SIG-M5 (cell line): ENCODE measurements at regions not wholly inside any gene's neighbourhood (a gene's known extent, or its start where the extent isn't known, plus 50 kb on each side); places are given as distances from the start of the nearest gene placed in this dataset.

ENCODE experiments used
- DNase-seq: peaks from one replicate; lab custom pipeline; 2025; lab: John Stamatoyannopoulos, UW

DNA sequence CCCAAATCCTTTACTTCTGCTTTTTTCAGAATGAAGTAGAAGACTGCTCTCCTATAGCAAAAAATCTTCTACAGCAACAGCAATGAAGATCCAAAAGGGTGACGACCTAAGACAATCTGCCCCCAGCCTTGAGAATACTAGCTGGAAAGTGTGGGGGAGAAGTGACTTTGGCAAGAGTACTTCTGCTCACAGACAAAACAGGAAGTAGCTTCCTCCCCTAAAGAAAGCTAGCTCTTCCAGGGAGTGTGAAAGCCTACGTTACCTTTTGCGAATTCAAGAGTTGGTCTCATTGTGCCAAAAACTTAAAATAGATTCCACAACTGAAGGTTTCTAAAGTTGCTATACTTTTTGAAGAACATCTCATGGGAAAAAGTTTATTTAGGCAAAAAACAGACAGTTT is 1069.2 kb upstream of the CHAC2 start:
- no peak for DNase-seq

GRCh38 chr2:52697690-52698089 is 1069.9 kb upstream of the CHAC2 start:
- DNase-seq, result no peak

GRCh38 chr2:52695731-52696130 is 1071.9 kb upstream of the CHAC2 start:
- DNase-seq, result no peak

GRCh38 chr2:52686935-52687334 is 1080.7 kb upstream of the CHAC2 start:
- no peak for DNase-seq

DNA sequence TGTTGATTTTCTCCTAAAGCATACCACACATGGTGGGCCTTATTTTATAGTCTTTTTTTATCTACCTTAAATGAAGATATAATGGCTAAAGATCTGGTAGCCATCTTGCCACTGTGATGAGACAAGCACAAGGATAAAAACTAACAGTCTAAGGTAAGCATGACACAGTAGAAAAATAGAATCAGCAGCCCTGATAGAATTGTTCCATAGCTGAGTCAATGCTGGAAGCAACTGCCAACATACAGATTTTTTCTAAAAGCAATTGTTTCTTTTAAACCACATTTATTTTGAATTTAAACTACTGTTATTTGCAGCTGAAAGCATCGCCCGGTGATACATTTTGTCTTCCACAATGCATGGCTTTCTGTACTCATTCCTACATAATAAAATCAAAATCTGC is 1091.5 kb upstream of the CHAC2 start:
- no peak for DNase-seq

GRCh38 chr2:52668724-52669123 is 1098.9 kb upstream of the CHAC2 start:
- no peak for DNase-seq

DNA sequence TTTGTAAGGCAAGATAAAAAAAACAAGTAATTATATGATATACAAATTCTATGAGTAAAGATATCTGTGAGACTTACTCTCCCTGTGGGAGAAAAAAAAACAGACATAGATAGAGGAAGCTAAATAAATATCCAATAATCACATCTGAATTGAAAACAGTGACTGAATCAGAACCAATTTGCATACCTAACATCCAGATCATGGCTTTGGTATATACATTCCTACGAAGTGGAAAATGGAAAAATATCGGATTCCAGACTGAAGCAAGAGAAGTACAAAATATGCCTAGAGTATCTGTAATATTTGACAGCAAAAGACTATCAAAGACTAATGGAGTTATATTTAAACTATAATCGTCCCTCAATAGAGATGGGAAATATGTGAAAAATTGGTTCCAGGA is 1108.1 kb upstream of the CHAC2 start:
- DNase-seq, result no peak

DNA sequence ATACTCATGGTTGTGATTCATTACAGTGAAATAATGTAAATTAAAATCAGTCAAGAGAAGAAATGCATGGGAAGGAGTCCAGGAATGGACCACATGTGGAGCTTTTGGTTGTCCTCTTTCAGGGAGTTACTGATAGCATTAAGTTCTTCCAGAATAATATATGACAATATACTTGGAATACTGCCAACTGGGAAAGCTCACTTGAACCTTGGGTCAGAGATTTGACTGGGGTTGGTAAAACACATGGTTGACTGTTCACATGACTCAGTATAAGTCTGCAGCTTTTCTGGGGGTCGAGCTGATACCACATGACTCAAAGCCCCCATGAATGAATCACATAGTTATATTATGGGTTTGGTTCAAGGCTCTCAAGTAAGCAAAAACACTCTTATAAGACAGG is 1109.0 kb upstream of the CHAC2 start:
- DNase-seq, result no peak

GRCh38 chr2:52639692-52640091 is 1127.9 kb upstream of the CHAC2 start:
- DNase-seq, result no peak

DNA sequence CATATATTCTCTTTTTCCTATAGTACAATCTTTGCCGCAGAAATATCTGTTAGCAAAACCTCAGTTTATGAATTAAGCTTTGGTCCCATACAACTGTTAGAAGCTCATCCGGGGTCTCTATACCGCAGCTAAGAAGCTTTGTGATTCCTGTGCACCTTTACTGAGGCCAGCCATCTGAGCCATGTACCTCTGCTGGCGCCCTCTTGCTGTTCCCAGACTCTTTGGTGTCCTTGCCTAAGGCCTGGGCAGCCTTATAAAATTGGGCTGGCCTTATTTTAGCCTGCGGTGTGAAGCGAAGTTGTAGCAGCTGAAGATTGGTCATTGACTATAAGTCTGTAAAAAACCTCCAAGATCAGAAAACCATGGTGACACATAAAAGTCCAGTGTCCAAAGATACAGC is 1135.1 kb upstream of the CHAC2 start:
- no peak for DNase-seq

DNA sequence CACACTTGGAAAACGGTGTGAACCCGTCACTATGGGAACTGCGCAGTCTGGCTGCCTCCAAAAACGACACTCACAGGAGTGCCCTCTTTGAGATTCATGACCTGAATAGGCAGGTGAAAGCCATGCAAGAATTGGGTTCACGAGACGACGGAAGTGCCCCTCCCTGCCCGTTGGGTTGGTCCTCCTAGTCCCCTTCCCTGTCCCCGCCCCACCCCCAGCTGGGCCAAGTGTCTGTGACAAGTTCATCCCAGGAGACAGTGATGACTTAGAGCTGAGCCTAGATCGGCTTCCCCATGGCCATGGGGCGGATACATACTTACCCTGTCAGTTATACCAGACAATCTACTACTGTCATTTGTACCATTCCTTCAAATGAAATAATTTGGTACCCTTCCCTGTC is 1137.7 kb upstream of the CHAC2 start:
- no peak for DNase-seq

- DNase-seq, result no peak
These were observed 1138.1 kb upstream of the CHAC2 start for GRCh38 chr2:52629531-52629930.

GRCh38 chr2:52622266-52622665 is 1145.3 kb upstream of the CHAC2 start:
- DNase-seq, result no peak

DNA sequence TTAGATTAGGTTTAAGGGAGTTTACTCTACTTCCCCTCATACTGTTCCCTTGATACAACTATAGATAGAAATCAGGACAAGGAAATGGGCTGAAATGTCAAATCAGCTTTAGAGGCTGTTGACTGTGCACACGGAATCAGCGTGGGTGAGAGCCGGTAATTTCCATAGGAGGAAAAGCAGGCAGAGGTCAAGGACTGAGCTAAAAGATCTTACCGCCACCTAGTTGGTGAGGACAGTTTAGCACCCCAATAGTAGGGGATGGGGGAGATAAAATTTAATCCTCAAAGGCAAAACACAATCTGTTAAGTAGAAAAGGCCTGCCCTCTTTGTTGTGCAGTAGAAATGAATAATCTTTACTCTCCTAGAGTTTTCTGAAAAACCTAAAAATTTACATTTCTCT is 1154.5 kb upstream of the CHAC2 start:
- DNase-seq, result no peak

DNA sequence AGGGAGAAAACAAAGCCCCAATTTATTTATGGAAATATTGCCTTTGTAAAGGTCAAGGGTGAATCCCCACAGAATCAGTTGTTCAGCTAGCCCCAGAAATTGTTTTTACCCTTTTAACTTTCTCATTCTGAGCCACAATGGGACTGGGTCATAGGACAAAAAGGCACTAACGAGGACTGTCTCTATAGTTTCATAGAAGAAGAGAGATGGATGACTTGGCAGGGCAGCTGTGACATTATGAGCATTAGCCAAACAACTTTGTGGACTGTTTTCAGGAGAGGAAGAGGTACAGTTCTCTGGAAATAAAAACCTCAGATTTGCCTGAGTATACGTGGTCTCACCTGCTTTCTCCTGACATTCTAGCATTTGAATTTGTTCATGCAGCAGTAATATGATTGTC is 1155.8 kb upstream of the CHAC2 start:
- DNase-seq, result no peak

DNA sequence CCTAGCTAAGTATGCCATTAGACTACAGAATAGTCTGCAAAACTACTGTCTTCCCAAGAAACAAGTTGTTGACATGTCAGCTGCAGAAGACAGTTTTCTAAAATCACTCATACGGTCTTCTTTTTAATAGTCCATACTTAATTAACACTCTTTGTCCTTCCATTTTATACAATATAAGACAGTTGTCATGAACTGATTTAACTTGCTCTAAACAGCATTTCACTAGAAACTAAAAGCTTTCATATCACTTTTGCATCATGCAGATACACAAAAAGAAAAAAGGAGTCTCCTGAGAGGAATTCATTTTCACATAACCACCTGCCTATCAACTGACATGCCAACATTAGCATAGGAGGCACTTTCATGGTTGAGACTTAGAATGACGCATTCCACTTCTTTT is 1159.6 kb upstream of the CHAC2 start:
- no peak for DNase-seq

- DNase-seq, result no peak
These were observed 1170.3 kb upstream of the CHAC2 start for GRCh38 chr2:52597346-52597745.

- no peak for DNase-seq
These were observed 1173.6 kb upstream of the CHAC2 start for GRCh38 chr2:52594026-52594425.

- peak; percentile 58 for DNase-seq
These were observed 1183.5 kb upstream of the CHAC2 start for GRCh38 chr2:52584071-52584470.

- no peak for DNase-seq
These were observed 1195.1 kb upstream of the CHAC2 start for GRCh38 chr2:52572469-52572894.

DNA sequence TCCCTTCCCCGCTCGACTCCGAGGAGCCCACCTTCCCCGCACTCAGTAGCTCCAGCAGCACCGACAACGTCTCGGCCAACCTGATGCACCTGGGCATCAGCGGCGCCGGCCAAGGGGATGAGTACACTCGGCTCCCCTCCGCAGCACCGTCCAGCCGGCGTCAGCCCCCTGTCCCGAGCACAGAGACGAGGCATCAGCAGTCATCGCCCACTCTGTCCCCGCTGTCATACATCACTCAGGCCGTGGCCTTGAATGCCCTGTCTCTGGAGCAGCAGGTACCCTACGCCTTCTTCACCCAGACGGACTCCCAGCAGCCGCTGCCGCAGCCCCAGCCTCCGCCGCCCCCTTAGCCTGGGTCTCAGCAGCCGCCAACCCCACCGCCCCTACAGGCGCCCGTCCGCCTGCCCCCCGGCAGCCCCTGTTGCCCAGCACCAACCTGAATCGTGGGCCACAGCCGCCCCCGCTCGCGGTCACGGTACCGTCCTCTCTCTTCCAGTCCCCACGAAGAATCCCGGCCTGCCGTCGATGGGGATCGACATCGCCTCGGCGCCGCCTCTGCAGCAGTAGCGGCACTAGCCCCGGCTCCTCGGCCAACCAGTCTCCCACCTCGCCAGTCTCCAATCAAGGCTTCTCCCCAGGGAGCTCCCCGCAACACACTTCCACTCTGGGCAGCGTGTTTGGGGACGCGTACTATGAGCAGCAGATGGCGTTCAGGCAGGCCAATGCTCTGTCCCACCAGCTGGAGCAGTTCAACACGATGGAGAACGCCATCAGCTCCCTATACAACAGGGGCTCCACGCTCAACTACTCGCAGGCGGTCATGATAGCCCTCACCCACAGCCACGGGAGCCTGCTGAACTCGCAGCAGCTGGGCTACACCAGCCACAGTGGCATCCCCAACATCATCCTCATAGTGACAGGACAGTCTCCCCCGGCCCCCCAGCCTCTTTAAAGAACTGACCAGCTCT is 1195.9 kb upstream of the CHAC2 start:
- DNase-seq, result no peak

DNA sequence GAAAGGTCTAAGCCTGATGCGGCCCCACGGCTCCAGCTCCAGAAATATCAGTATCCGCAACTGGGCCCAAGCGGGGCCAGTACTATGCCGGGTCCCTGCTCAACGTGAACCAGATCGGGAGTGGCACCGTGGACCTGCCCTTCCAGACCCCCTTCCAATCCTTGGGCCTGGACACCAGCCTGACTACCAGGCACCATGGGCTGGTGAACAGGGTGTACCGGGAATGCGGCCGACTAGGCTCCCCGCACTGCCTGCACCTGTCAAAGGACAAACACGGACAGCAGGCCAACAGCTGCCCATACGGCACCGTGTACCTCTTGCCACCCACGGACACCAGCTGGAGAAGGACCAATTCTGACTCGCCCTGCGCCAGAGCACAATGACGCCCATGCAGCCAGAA is 1196.9 kb upstream of the CHAC2 start:
- no peak for DNase-seq

DNA sequence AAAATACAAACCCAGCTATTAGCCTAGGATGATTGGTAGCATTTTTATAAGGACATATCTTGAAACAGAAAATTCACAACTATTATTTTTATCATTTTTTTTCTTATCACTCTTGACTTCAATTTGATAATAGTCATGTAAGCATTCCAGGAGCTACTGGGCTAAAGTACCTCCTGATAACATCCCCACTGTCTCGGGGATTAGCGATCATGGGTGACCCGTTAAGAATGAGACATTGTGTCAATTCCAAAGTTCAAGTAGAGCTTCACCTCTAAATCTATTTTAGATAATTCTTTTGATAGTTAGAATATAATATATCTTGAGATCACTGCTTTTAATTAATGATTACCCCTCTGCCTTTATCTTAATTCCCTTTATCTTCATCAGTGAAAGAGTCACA is 1204.5 kb upstream of the CHAC2 start:
- no peak for DNase-seq

DNA sequence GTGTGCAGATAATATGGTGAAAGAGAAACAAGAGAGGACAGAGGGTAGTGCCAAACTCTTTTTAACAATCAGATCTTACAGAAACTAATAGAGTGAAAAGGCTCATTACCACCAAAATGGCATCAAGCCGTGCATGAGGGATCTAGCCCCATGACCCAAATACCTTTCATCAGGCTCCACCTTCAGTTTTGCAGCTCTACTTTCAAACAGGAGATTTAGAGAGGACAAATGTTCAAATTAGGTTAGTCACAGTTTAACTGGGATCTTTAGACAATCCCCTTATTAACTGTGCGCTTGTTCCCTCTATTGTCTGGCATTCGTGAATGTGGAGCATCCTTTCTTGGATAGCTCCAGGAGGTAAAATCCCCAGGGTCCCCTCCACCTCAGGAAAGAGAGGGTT is 1209.3 kb upstream of the CHAC2 start:
- DNase-seq, result no peak
